H1 (cell line): ENCODE measurements at regions not wholly inside any gene's neighbourhood (a gene's known extent, or its start where the extent isn't known, plus 50 kb on each side); places are given as distances from the start of the nearest gene placed in this dataset.

Source experiments
- CTCF ChIA-PET: fragments of 300-600 bp; sonication (Branson Sonifier 250); formaldehyde crosslinking; loops from one replicate; lab custom pipeline; 2021; ENCODE audit not compliant: partially characterized antibody; lab: Charles Lee
- POLR2A ChIA-PET: fragments of 300-600 bp; sonication (Branson Sonifier 250); formaldehyde crosslinking; loops from one replicate; lab custom pipeline; 2021; ENCODE audit warnings: inconsistent platforms; ENCODE audit not compliant: partially characterized antibody; lab: Charles Lee
- DNase-seq, 2 experiments: peaks; one replicate each; pipeline versions ENCODE4 v3.0.0 to v3.0.0-alpha.2; 2010 to 2022; ENCODE audit warnings: low spot score in 2 of 2, low read depth in 1 of 2, mixed read lengths in 1 of 2
- FAIRE-seq: peaks from 2 replicates; lab custom pipeline; 2011; peaks lifted over from hg19 to GRCh38; lab: Jason Lieb, UNC
- H2AFZ ChIP-seq: 2 replicates; pipeline ENCODE4 v1.8.1; 2012; ENCODE audit warnings: low read length, inconsistent platforms
- H2AK5ac ChIP-seq: 2 replicates; pipeline ENCODE4 v1.6.1; 2013; ENCODE audit warnings: low read depth, low read length
- H2BK120ac ChIP-seq: replicated peaks from 2 replicates; pipeline ENCODE3; 2013; ENCODE audit warnings: low read depth, low read length, inconsistent platforms
- H2BK12ac ChIP-seq: 2 replicates; pipeline ENCODE4 v1.6.1; 2013; ENCODE audit warnings: low read depth, low read length
- H2BK15ac ChIP-seq: 2 replicates; pipeline ENCODE4 v1.6.1; 2013; ENCODE audit warnings: low read length
- H2BK20ac ChIP-seq: 2 replicates; pipeline ENCODE4 v1.6.1; 2013; ENCODE audit warnings: low read length
- H2BK5ac ChIP-seq: 2 replicates; pipeline ENCODE4 v1.6.1; 2013; ENCODE audit warnings: low read depth, low read length
- H3K14ac ChIP-seq: 2 replicates; pipeline ENCODE4 v1.6.1; 2013; ENCODE audit warnings: inconsistent platforms; ENCODE audit not compliant: insufficient read length
- H3K18ac ChIP-seq: 2 replicates; pipeline ENCODE4 v1.6.1; 2013; ENCODE audit warnings: low read length; ENCODE audit errors: extremely low read depth
- H3K23ac ChIP-seq: 2 replicates; pipeline ENCODE4 v1.6.1; 2013; ENCODE audit warnings: inconsistent platforms; ENCODE audit not compliant: insufficient read length
- H3K23me2 ChIP-seq: 2 replicates; pipeline ENCODE4 v1.6.1; 2013; ENCODE audit warnings: low read depth, low read length
- H3K27ac ChIP-seq: 2 replicates; pipeline ENCODE4 v1.6.1; 2011; ENCODE audit warnings: low read depth, low read length, inconsistent platforms
- H3K27me3 ChIP-seq, 4 experiments: replicated peaks in 1 of 4; 1 replicate in 1 of 4; 2 replicates in 3 of 4; pipeline versions ENCODE4 v1.6.1 to v1.8.1; 2011 to 2013; ENCODE audit warnings: low read length in 3 of 4, mild to moderate bottlenecking in 3 of 4, inconsistent platforms in 2 of 4, mixed read lengths in 2 of 4, moderate library complexity in 1 of 4; ENCODE audit not compliant: control insufficient read depth in 3 of 4, insufficient read depth in 3 of 4; ENCODE audit errors: extremely low read depth in 1 of 4
- H3K36me3 ChIP-seq, 4 experiments: 2 replicates each; pipeline versions ENCODE4 v1.6.1 to v1.8.1; 2011 to 2013; ENCODE audit warnings: mild to moderate bottlenecking in 4 of 4, low read length in 3 of 4, moderate library complexity in 2 of 4, control low read depth in 1 of 4, inconsistent platforms in 1 of 4; ENCODE audit not compliant: insufficient read depth in 4 of 4, control insufficient read depth in 2 of 4
- H3K4ac ChIP-seq: replicated peaks from 2 replicates; pipeline ENCODE3; 2013; ENCODE audit warnings: low read length, low read depth, mixed read lengths, inconsistent platforms; ENCODE audit not compliant: insufficient read length
- H3K4me1 ChIP-seq, 4 experiments: replicated peaks in 1 of 4; 1 replicate in 1 of 4; 2 replicates in 3 of 4; pipeline versions ENCODE4 v1.6.1 to v1.8.1; 2011 to 2013; ENCODE audit warnings: low read length in 3 of 4, inconsistent platforms in 2 of 4, mixed read lengths in 1 of 4; ENCODE audit not compliant: insufficient read depth in 4 of 4, control insufficient read depth in 3 of 4
- H3K4me2 ChIP-seq, 2 experiments: 2 replicates each; pipeline versions ENCODE4 v1.6.1 to v1.8.1; 2011 to 2013; ENCODE audit warnings: low read depth in 2 of 2, low read length in 2 of 2, control low read depth in 1 of 2, inconsistent platforms in 1 of 2, mild to moderate bottlenecking in 1 of 2; ENCODE audit not compliant: insufficient read depth in 1 of 2
- H3K4me3 ChIP-seq, 4 experiments: fragments of 200-600, 300-600 bp in 1 of 4; sonication (generic), shearing (Covaris generic), sonication (Bioruptor Twin) in 1 of 4; 2 replicates each; pipeline versions ENCODE4 v1.5.1 to v1.8.1; 2011 to 2016; ENCODE audit warnings: low read length in 4 of 4, low read depth in 3 of 4, control low read depth in 2 of 4, inconsistent platforms in 2 of 4, mild to moderate bottlenecking in 2 of 4, mixed read lengths in 1 of 4, moderate library complexity in 1 of 4; ENCODE audit not compliant: insufficient read depth in 2 of 4; ENCODE audit errors: extremely low read depth in 1 of 4
- H3K56ac ChIP-seq: replicated peaks from 2 replicates; pipeline ENCODE3; 2013; ENCODE audit warnings: low read depth, mild to moderate bottlenecking, mixed read lengths, low read length, inconsistent platforms; ENCODE audit not compliant: insufficient read length
- H3K79me1 ChIP-seq: 2 replicates; pipeline ENCODE4 v1.6.1; 2013; ENCODE audit warnings: low read depth, low read length, control low read depth
- H3K79me2 ChIP-seq, 2 experiments: 2 replicates each; pipeline versions ENCODE4 v1.6.1 to v1.8.1; 2012 to 2013; ENCODE audit warnings: low read length in 2 of 2, mild to moderate bottlenecking in 2 of 2, inconsistent platforms in 1 of 2; ENCODE audit not compliant: insufficient read depth in 2 of 2, control insufficient read depth in 1 of 2
- H3K9ac ChIP-seq, 4 experiments: replicated peaks in 1 of 4; 1 replicate in 1 of 4; 2 replicates in 3 of 4; pipeline versions ENCODE4 v1.6.1 to v1.8.1; 2011 to 2013; ENCODE audit warnings: low read depth in 3 of 4, low read length in 3 of 4, control low read depth in 2 of 4, mild to moderate bottlenecking in 2 of 4, moderate library complexity in 2 of 4, inconsistent platforms in 1 of 4; ENCODE audit errors: extremely low read depth in 1 of 4
- H3K9me3 ChIP-seq, 2 experiments: 2 replicates each; pipeline versions ENCODE4 v1.6.1 to v1.8.1; 2012 to 2013; ENCODE audit warnings: mild to moderate bottlenecking in 2 of 2, moderate library complexity in 2 of 2, control low read depth in 1 of 2, inconsistent platforms in 1 of 2, low read depth in 1 of 2, low read length in 1 of 2, mixed read lengths in 1 of 2; ENCODE audit not compliant: insufficient read depth in 2 of 2
- H4K20me1 ChIP-seq, 2 experiments: replicated peaks in 1 of 2; 2 replicates each; pipeline versions ENCODE3 to v1.8.1; 2011 to 2013; ENCODE audit warnings: inconsistent platforms in 2 of 2, low read length in 2 of 2, mild to moderate bottlenecking in 1 of 2; ENCODE audit not compliant: insufficient read depth in 2 of 2, control insufficient read depth in 1 of 2
- H4K5ac ChIP-seq: 2 replicates; pipeline ENCODE4 v1.6.1; 2013; ENCODE audit warnings: low read length, low read depth, mixed read lengths, inconsistent platforms; ENCODE audit not compliant: insufficient read length
- H4K8ac ChIP-seq: 2 replicates; pipeline ENCODE4 v1.8.0; 2013; ENCODE audit warnings: mild to moderate bottlenecking, moderate library complexity, low read length, inconsistent platforms; ENCODE audit not compliant: insufficient read depth; ENCODE audit errors: extremely low read depth
- H4K91ac ChIP-seq: replicated peaks from 2 replicates; pipeline ENCODE3; 2013; ENCODE audit warnings: low read length, mixed read lengths, inconsistent platforms; ENCODE audit not compliant: insufficient read length
- BCL11A ChIP-seq, 2 experiments: IDR thresholded peaks; one replicate each; pipeline ENCODE4 v1.6.1; 2011; ENCODE audit warnings: low read depth in 2 of 2, low read length in 2 of 2, mild to moderate bottlenecking in 2 of 2
- BRCA1 ChIP-seq: IDR thresholded peaks from 2 replicates; pipeline ENCODE4 v1.6.1; 2012; ENCODE audit warnings: low read depth, low read length, improper control_type of control experiment
- CREB1 ChIP-seq: IDR thresholded peaks from 2 replicates; pipeline ENCODE4 v1.6.1; 2012; ENCODE audit warnings: inconsistent platforms
- EP300 ChIP-seq, 2 experiments: IDR thresholded peaks; 1 replicate in 1 of 2; 2 replicates in 1 of 2; pipeline ENCODE4 v1.6.1; 2011 to 2012; ENCODE audit warnings: low read depth in 2 of 2, low read length in 2 of 2, mild to moderate bottlenecking in 2 of 2, borderline replicate concordance in 1 of 2, inconsistent platforms in 1 of 2, moderate library complexity in 1 of 2
- NANOG ChIP-seq: IDR thresholded peaks from 2 replicates; pipeline ENCODE4 v1.6.1; 2011; ENCODE audit warnings: low read length, low read depth, mild to moderate bottlenecking, inconsistent platforms; ENCODE audit not compliant: insufficient read depth, poor library complexity, severe bottlenecking
- POU5F1 ChIP-seq: IDR thresholded peaks from 2 replicates; pipeline ENCODE4 v1.6.1; 2011; ENCODE audit warnings: low read depth, mild to moderate bottlenecking, low read length, moderate library complexity
- RAD21 ChIP-seq, 2 experiments: IDR thresholded peaks in 1 of 2; conservative IDR thresholded peaks in 1 of 2; 2 replicates each; pipeline ENCODE4 v1.6.1; 2011; ENCODE audit warnings: low read depth in 2 of 2, low read length in 2 of 2, improper control_type of control experiment in 1 of 2, inconsistent platforms in 1 of 2, mild to moderate bottlenecking in 1 of 2, moderate library complexity in 1 of 2
- SUZ12 ChIP-seq: fragments of 200-600 bp; sonication (generic); IDR thresholded peaks from 2 replicates; pipeline ENCODE4 v1.6.1; 2012; ENCODE audit warnings: mild to moderate bottlenecking, inconsistent platforms, low read length, moderate library complexity, mixed read lengths
- TAF7 ChIP-seq: optimal IDR thresholded peaks from 2 replicates; pipeline ENCODE3; 2011; ENCODE audit warnings: low read depth, mild to moderate bottlenecking, inconsistent platforms, low read length, moderate library complexity, borderline replicate concordance
- WGBS, 2 experiments: shearing (Covaris generic) in 1 of 2; methylation state at CpG; one replicate each; pipeline versions ENCODE4 v1.1.6 to v1.1.7; 2013 to 2015; ENCODE audit warnings: low lambda C conversion rate in 2 of 2, mixed read lengths in 2 of 2, inconsistent platforms in 1 of 2, low coverage in 1 of 2, missing lambda C conversion rate in 1 of 2; ENCODE audit not compliant: insufficient replicate concordance in 2 of 2, insufficient coverage in 1 of 2, insufficient read length in 1 of 2; ENCODE audit errors: extremely low coverage in 1 of 2, missing lambda C conversion rate in 1 of 2; 5-methylcytosine and 5-hydroxymethylcytosine counted together

GRCh38 chr1:199836430-199836829 lies 191.1 kb upstream of the NR5A2 start:
- Histone ChIP-seq H2BK12ac (no peak overlapping the region), H3K23me2 (no peaks in the 10 kb centered on the region), H2AK5ac (no peak overlapping the region), H3K4me3 (no peak overlapping the region), H3K27me3 (no peaks in the 10 kb centered on the region), H3K79me2 (no peaks in the 10 kb centered on the region), H2BK5ac (no peak overlapping the region), H3K36me3 (no peaks in the 10 kb centered on the region), H4K91ac (no peak overlapping the region), H3K56ac (no peak overlapping the region), H3K9me3 (no peaks in the 10 kb centered on the region), H3K27ac (no peak overlapping the region), H3K18ac (no peak overlapping the region), H2AFZ (no peak overlapping the region), H3K4me2 (no peak overlapping the region), H4K20me1 (no peaks in the 10 kb centered on the region), H3K4ac (no peak overlapping the region), H3K79me1 (no peaks in the 10 kb centered on the region), H4K8ac (no peak overlapping the region), H4K5ac (no peak overlapping the region), H3K4me1 (no peaks in the 10 kb centered on the region), H2BK120ac (no peak overlapping the region), H3K23ac (no peak overlapping the region), H2BK20ac (no peak overlapping the region), H3K9ac (no peak overlapping the region), H2BK15ac (no peak overlapping the region), H3K14ac (no peak overlapping the region)
- DNase-seq (no peak), FAIRE-seq (no peak)
- CTCF ChIA-PET, result no interaction called here
- POLR2A ChIA-PET, result no interaction called here
- TF ChIP-seq CREB1, result no peak
- no peak for TF ChIP-seq BRCA1
- TF ChIP-seq EP300 (IDR thresholded peaks at IDR 0.05; ENCODE audit: borderline replicate concordance in 1 of 2, low read depth in 2 of 2, low read length in 2 of 2), result no peak
- no peak for TF ChIP-seq NANOG
- no peak for TF ChIP-seq POU5F1
- no peak for TF ChIP-seq BCL11A (IDR thresholded peaks at IDR 0.05; ENCODE audit: low read depth in 2 of 2, low read length in 2 of 2)
- no peak for TF ChIP-seq SUZ12
- TF ChIP-seq RAD21 (IDR thresholded peaks at IDR 0.05 in 1 of 2, conservative IDR thresholded peaks at IDR 0.05 in 1 of 2; ENCODE audit: low read depth in 2 of 2, low read length in 2 of 2), result no peak
- no peak for TF ChIP-seq TAF7
- 88% methylated on average over 2 of the region's 2 CpGs; no CpG with 5 or more reads in 1 of the 2 experiments for WGBS, 2 experiments
